HCT116 (cell line): ENCODE measurements at regions not wholly inside any gene's neighbourhood (a gene's known extent, or its start where the extent isn't known, plus 50 kb on each side); places are given as distances from the start of the nearest gene placed in this dataset.

ENCODE experiments used
- ATAC-seq: fragments of 200-7000 bp; cut with Tn5 transposase; 2 replicates; pipeline ENCODE4 v1.9.1; 2020; ENCODE audit warnings: mild to moderate bottlenecking, moderate library complexity
- BruUV-seq: library from RNA; stranded (reverse); fragments of 400-500 nt; replicated peaks from 2 replicates; lab custom pipeline; 2021; lab: Mats Ljungman, UMichigan
- CTCF ChIA-PET: fragments of 300-600 bp; sonication (Branson Sonifier 250); formaldehyde crosslinking; loops from one replicate; lab custom pipeline; 2021; ENCODE audit warnings: antibody characterized with exemption; lab: Charles Lee
- POLR2A ChIA-PET: fragments of 300-600, 350-600 bp; sonication (Branson Sonifier 250); formaldehyde crosslinking; loops from one replicate; lab custom pipeline; 2021; ENCODE audit warnings: antibody characterized with exemption; lab: Charles Lee
- RAD21 ChIA-PET, 2 experiments: fragments of 300-600 bp; sonication (Branson Sonifier 250); formaldehyde crosslinking; loops; one replicate each; lab custom pipeline; 2023; ENCODE audit warnings: low total read pairs in 2 of 2; ENCODE audit not compliant: uncharacterized antibody in 2 of 2, unreplicated experiment in 2 of 2, low non-redundant PET in 1 of 2; lab: Charles Lee
- DNase-seq: peaks from one replicate; pipeline ENCODE4 v3.0.0-alpha.2; 2010; ENCODE audit warnings: low read depth, low spot score
- H2AFZ ChIP-seq: fragments of 200-600 bp; shearing (Covaris generic), sonication (generic); 2 replicates; pipeline ENCODE4 v1.6.1; 2017; ENCODE audit warnings: low read depth, mixed run types, mixed read lengths, antibody characterized with exemption, low read length; ENCODE audit not compliant: poor library complexity, severe bottlenecking
- H3K27ac ChIP-seq: 2 replicates; pipeline ENCODE4 v1.5.1; 2012; ENCODE audit warnings: low read depth, low read length
- H3K27me3 ChIP-seq: fragments of 200-600 bp; sonication (generic); 2 replicates; pipeline ENCODE4 v1.6.1; 2016; ENCODE audit warnings: mixed run types, low read length, mixed read lengths; ENCODE audit not compliant: insufficient read depth
- H3K36me3 ChIP-seq, 2 experiments: fragments of 200-500 bp in 1 of 2; fragments of 200-600 bp in 1 of 2; sonication (Bioruptor generic) in 1 of 2; sonication (generic) in 1 of 2; 2 replicates each; pipeline versions ENCODE4 v1.5.1 to v1.6.1; 2014 to 2016; ENCODE audit warnings: low read length in 2 of 2, inconsistent platforms in 1 of 2, mixed read lengths in 1 of 2, mixed run types in 1 of 2; ENCODE audit not compliant: insufficient read depth in 2 of 2, control insufficient read depth in 1 of 2
- H3K4me1 ChIP-seq, 2 experiments: fragments of 200-600 bp in 1 of 2; sonication (generic) in 1 of 2; 2 replicates each; pipeline versions ENCODE4 v1.5.1 to v1.6.1; 2012 to 2017; ENCODE audit warnings: low read length in 2 of 2, inconsistent platforms in 1 of 2, mild to moderate bottlenecking in 1 of 2, mixed read lengths in 1 of 2, mixed run types in 1 of 2, moderate library complexity in 1 of 2; ENCODE audit not compliant: insufficient read depth in 2 of 2, control insufficient read depth in 1 of 2
- H3K4me2 ChIP-seq: fragments of 200-600 bp; sonication (generic); 2 replicates; pipeline ENCODE4 v1.6.1; 2017; ENCODE audit warnings: mixed run types, low read length, mixed read lengths
- H3K4me3 ChIP-seq, 2 experiments: fragments of 200-600 bp in 1 of 2; sonication (generic) in 1 of 2; replicated peaks in 1 of 2; 2 replicates each; pipeline ENCODE4 v1.5.1; 2011 to 2016; ENCODE audit warnings: low read length in 2 of 2, control low read depth in 1 of 2, low read depth in 1 of 2, mild to moderate bottlenecking in 1 of 2, mixed read lengths in 1 of 2, mixed run types in 1 of 2
- H3K79me2 ChIP-seq: fragments of 200-600 bp; sonication (generic); 2 replicates; pipeline ENCODE4 v1.6.1; 2017; ENCODE audit warnings: mild to moderate bottlenecking, mixed run types, low read length, moderate library complexity, mixed read lengths; ENCODE audit not compliant: insufficient read depth
- H3K9ac ChIP-seq: fragments of 200-600 bp; sonication (generic); 2 replicates; pipeline ENCODE4 v1.6.1; 2016; ENCODE audit warnings: low read length, mixed read lengths
- H3K9me2 ChIP-seq: fragments of 200-600 bp; sonication (generic), shearing (Covaris generic); 2 replicates; pipeline ENCODE4 v1.6.1; 2017; ENCODE audit warnings: mixed run types, mild to moderate bottlenecking, moderate library complexity; ENCODE audit not compliant: insufficient read depth
- H3K9me3 ChIP-seq, 2 experiments: fragments of 200-500 bp in 1 of 2; fragments of 200-600 bp in 1 of 2; sonication (Bioruptor generic) in 1 of 2; sonication (generic) in 1 of 2; 2 replicates each; pipeline ENCODE4 v1.6.1; 2014 to 2017; ENCODE audit warnings: low read length in 2 of 2, mixed read lengths in 2 of 2, inconsistent platforms in 1 of 2, low read depth in 1 of 2, mild to moderate bottlenecking in 1 of 2, mixed run types in 1 of 2, moderate library complexity in 1 of 2; ENCODE audit not compliant: control insufficient read depth in 1 of 2, insufficient read depth in 1 of 2
- H4K20me1 ChIP-seq: fragments of 200-600 bp; sonication (generic), shearing (Covaris generic); 2 replicates; pipeline ENCODE4 v1.6.1; 2017; ENCODE audit warnings: mixed run types, mild to moderate bottlenecking, moderate library complexity; ENCODE audit not compliant: insufficient read depth
- CBX3 ChIP-seq: IDR thresholded peaks from 2 replicates; pipeline ENCODE4 v1.6.1; 2012; ENCODE audit warnings: low read depth
- EGR1 ChIP-seq: IDR thresholded peaks from 2 replicates; pipeline ENCODE4 v1.6.1; 2012; ENCODE audit warnings: low read depth
- ELF1 ChIP-seq: IDR thresholded peaks from 2 replicates; pipeline ENCODE4 v1.6.1; 2012; ENCODE audit warnings: low read depth, borderline replicate concordance
- EZH2 ChIP-seq: fragments of 200-600 bp; sonication (generic); IDR thresholded peaks from 2 replicates; pipeline ENCODE4 v1.6.1; 2017; ENCODE audit warnings: antibody characterized with exemption, mixed run types
- EZH2phosphoT487 ChIP-seq: fragments of 200-600 bp; IDR thresholded peaks from 2 replicates; pipeline ENCODE4 v1.6.1; 2018; ENCODE audit warnings: antibody characterized with exemption, borderline replicate concordance
- FOSL1 ChIP-seq: IDR thresholded peaks from 2 replicates; pipeline ENCODE4 v1.6.1; 2012; ENCODE audit warnings: low read depth
- JUND ChIP-seq: IDR thresholded peaks from 2 replicates; pipeline ENCODE4 v1.6.1; 2012
- POLR2A ChIP-seq: IDR thresholded peaks from 2 replicates; pipeline ENCODE4 v1.7.0; 2011; ENCODE audit warnings: borderline replicate concordance; ENCODE audit not compliant: insufficient read depth, insufficient read length; ENCODE audit errors: extremely low read depth
- POLR2AphosphoS5 ChIP-seq: IDR thresholded peaks from 2 replicates; pipeline ENCODE4 v1.6.1; 2011; ENCODE audit warnings: mild to moderate bottlenecking, low read depth, low read length, moderate library complexity
- RAD21 ChIP-seq: IDR thresholded peaks from 2 replicates; pipeline ENCODE4 v1.6.1; 2012; ENCODE audit warnings: low read depth, mild to moderate bottlenecking
- SP1 ChIP-seq: IDR thresholded peaks from 2 replicates; pipeline ENCODE4 v1.6.1; 2012; ENCODE audit warnings: low read depth
- SRF ChIP-seq: IDR thresholded peaks from 2 replicates; pipeline ENCODE4 v1.6.1; 2012; ENCODE audit warnings: low read depth
- ZBTB33 ChIP-seq: IDR thresholded peaks from 2 replicates; pipeline ENCODE4 v1.6.1; 2011; ENCODE audit warnings: mild to moderate bottlenecking, low read length, moderate library complexity; ENCODE audit not compliant: insufficient replicate concordance; ENCODE audit errors: extremely low read depth
- ZFX ChIP-seq: fragments of 450-650 bp; IDR thresholded peaks from 2 replicates; pipeline ENCODE4 v1.6.1; 2017
- ZNF274 ChIP-seq: fragments of 200-500 bp; sonication (Bioruptor generic); IDR thresholded peaks from 2 replicates; pipeline ENCODE4 v1.6.1; 2014; ENCODE audit warnings: mild to moderate bottlenecking, low read depth, low read length, inconsistent platforms
- intact Hi-C: fragments of 100-400 bp; cut with micrococcal nuclease; formaldehyde crosslinking; loops from 2 replicates; pipeline ENCODE4 v1.10.0; 2022
- TF ChIP-seq, protein P1 (sequence below): IDR thresholded peaks from 2 replicates; pipeline ENCODE4 v1.6.1; 2012
- TF ChIP-seq, protein P2 (sequence below), 3 experiments: fragments of 200-600 bp in 1 of 3; sonication (generic) in 1 of 3; IDR thresholded peaks in 2 of 3; conservative IDR thresholded peaks in 1 of 3; 2 replicates each; pipeline ENCODE4 v1.5.1; 2012 to 2017; ENCODE audit warnings: low read depth in 2 of 3, low read length in 2 of 3, antibody characterized with exemption in 1 of 3, borderline replicate concordance in 1 of 3, control low read depth in 1 of 3, mild to moderate bottlenecking in 1 of 3, mixed read lengths in 1 of 3, mixed run types in 1 of 3, moderate library complexity in 1 of 3; ENCODE audit not compliant: insufficient read depth in 1 of 3

- Histone ChIP-seq H3K27ac (no peak overlapping the region), H2AFZ (no peak overlapping the region), H3K4me1 (no peaks in the 10 kb centered on the region), H3K9ac (no peak overlapping the region), H4K20me1 (no peaks in the 10 kb centered on the region), H3K79me2 (no peaks in the 10 kb centered on the region), H3K27me3 (no peaks in the 10 kb centered on the region), H3K9me3 (no peaks in the 10 kb centered on the region), H3K36me3 (no peaks in the 10 kb centered on the region), H3K4me2 (no peak overlapping the region), H3K4me3 (no peak overlapping the region), H3K9me2 (no peaks in the 10 kb centered on the region)
- ChIA-PET CTCF (no interaction called here), RAD21 (no interaction called here), POLR2A (no interaction called here)
- BruUV-seq = no TSS peak
- intact Hi-C loops = no loop called here
- no peak for ATAC-seq
- DNase-seq = no peak
- TF ChIP-seq RAD21 = no peak
- no peak for TF ChIP-seq ZFX
- TF ChIP-seq JUND = no peak
- no peak for TF ChIP-seq SRF
- TF ChIP-seq SP1 = no peak
- TF ChIP-seq POLR2AphosphoS5 = no peak
- TF ChIP-seq POLR2A = no peak
- no peak for TF ChIP-seq ZNF274
- TF ChIP-seq, protein P1, sequence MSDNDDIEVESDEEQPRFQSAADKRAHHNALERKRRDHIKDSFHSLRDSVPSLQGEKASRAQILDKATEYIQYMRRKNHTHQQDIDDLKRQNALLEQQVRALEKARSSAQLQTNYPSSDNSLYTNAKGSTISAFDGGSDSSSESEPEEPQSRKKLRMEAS = no peak
- no peak for TF ChIP-seq FOSL1
- TF ChIP-seq ELF1 = no peak
- TF ChIP-seq EZH2phosphoT487 = no peak
- TF ChIP-seq, protein P2, sequence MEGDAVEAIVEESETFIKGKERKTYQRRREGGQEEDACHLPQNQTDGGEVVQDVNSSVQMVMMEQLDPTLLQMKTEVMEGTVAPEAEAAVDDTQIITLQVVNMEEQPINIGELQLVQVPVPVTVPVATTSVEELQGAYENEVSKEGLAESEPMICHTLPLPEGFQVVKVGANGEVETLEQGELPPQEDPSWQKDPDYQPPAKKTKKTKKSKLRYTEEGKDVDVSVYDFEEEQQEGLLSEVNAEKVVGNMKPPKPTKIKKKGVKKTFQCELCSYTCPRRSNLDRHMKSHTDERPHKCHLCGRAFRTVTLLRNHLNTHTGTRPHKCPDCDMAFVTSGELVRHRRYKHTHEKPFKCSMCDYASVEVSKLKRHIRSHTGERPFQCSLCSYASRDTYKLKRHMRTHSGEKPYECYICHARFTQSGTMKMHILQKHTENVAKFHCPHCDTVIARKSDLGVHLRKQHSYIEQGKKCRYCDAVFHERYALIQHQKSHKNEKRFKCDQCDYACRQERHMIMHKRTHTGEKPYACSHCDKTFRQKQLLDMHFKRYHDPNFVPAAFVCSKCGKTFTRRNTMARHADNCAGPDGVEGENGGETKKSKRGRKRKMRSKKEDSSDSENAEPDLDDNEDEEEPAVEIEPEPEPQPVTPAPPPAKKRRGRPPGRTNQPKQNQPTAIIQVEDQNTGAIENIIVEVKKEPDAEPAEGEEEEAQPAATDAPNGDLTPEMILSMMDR (IDR thresholded peaks at IDR 0.05 in 2 of 3, conservative IDR thresholded peaks at IDR 0.05 in 1 of 3; ENCODE audit: borderline replicate concordance in 1 of 3, insufficient read depth in 1 of 3, low read depth in 2 of 3, low read length in 2 of 3) = no peak
- TF ChIP-seq EGR1 = no peak
- TF ChIP-seq ZBTB33 = no peak
- TF ChIP-seq CBX3 = no peak
- TF ChIP-seq EZH2 = no peak
Measured at GRCh38 chr5:83406906-83407305, 64.6 kb upstream of the VCAN start.
